Tibial nerve (tissue), 4 donors: ENCODE measurements at regions not wholly inside any gene's neighbourhood (a gene's known extent, or its start where the extent isn't known, plus 50 kb on each side); places are given as distances from the start of the nearest gene placed in this dataset.
"Not testable (repeated sequence)": the region's sequence is repeated elsewhere in the genome, so short reads cannot be mapped to it uniquely, and the experiment has no call there.

Source experiments
- DNase-seq, 2 donors: peaks; one replicate each; pipeline ENCODE4 v3.0.0-alpha.2; 2019; ENCODE audit warnings: low spot score in 2 of 2
- H3K27ac ChIP-seq, 4 donors: fragments of 200-600 bp; sonication (generic) in 3 of 4; one replicate each; pipeline ENCODE4 v1.5.1; 2017 to 2019; ENCODE audit warnings: mild to moderate bottlenecking in 1 of 4
- H3K27me3 ChIP-seq, 2 donors: fragments of 200-600 bp; sonication (generic) in 1 of 2; one replicate each; pipeline versions ENCODE4 v1.5.1 to v1.6.0; 2017 to 2019
- H3K36me3 ChIP-seq, 3 donors: fragments of 200-600 bp; sonication (generic); one replicate each; pipeline ENCODE4 v1.5.1; 2018 to 2019
- H3K4me1 ChIP-seq, 4 donors: fragments of 200-600 bp; sonication (generic) in 3 of 4; one replicate each; pipeline ENCODE4 v1.5.1; 2017 to 2019
- H3K4me3 ChIP-seq, 4 donors: fragments of 200-600 bp; sonication (generic) in 3 of 4; one replicate each; pipeline ENCODE4 v1.5.1; 2017 to 2019; ENCODE audit warnings: mild to moderate bottlenecking in 1 of 4, moderate library complexity in 1 of 4
- H3K9me3 ChIP-seq, 4 donors: fragments of 200-600 bp; sonication (generic) in 3 of 4; one replicate each; pipeline ENCODE4 v1.5.1; 2017 to 2019
- CTCF ChIP-seq, 5 experiments: fragments of 200-600 bp in 3 of 5; fragments of 450-650 bp in 2 of 5; sonication (generic) in 3 of 5; IDR thresholded peaks; one replicate each; pipeline ENCODE4 v1.5.1; 2016 to 2019; ENCODE audit warnings: antibody characterized with exemption in 5 of 5, mild to moderate bottlenecking in 3 of 5, moderate library complexity in 2 of 5
- EP300 ChIP-seq, 2 donors: sonication (generic); formaldehyde crosslinking; IDR thresholded peaks; one replicate each; pipeline ENCODE4 v1.6.1; 2017; ENCODE audit warnings: antibody characterized with exemption in 2 of 2, mild to moderate bottlenecking in 1 of 2
- POLR2A ChIP-seq, 2 donors: fragments of 450-650 bp; IDR thresholded peaks; one replicate each; pipeline ENCODE4 v1.6.1; 2017; ENCODE audit warnings: antibody characterized with exemption in 2 of 2, mild to moderate bottlenecking in 2 of 2, moderate library complexity in 2 of 2
- WGBS, 2 donors: methylation state at CpG; one replicate each; pipeline ENCODE4 v1.1.5; 2018; 5-methylcytosine and 5-hydroxymethylcytosine counted together

- TF ChIP-seq CTCF (IDR thresholded peaks at IDR 0.05), result no peak
- no peak for TF ChIP-seq POLR2A (IDR thresholded peaks at IDR 0.05)
- TF ChIP-seq EP300 (IDR thresholded peaks at IDR 0.05), result no peak
- H3K27me3 ChIP-seq, result no peaks in the 10 kb centered on the region
- WGBS, 2 donors, result 96 to 98% methylated on average over 2 of the region's 2 CpGs
- no peak overlapping the region for H3K4me3 ChIP-seq
- no peak overlapping the region for H3K27ac ChIP-seq
- no peak for DNase-seq
- H3K36me3 ChIP-seq, result no peaks in the 10 kb centered on the region
- no peaks in the 10 kb centered on the region for H3K4me1 ChIP-seq
- peaks cover 0 to 8% (median 1%) of the 10 kb centered on the region in 4 donors for H3K9me3 ChIP-seq
Measured at GRCh38 chr12:89195470-89195869, 156.8 kb downstream of the DUSP6 start.

GRCh38 chr12:89194683-89195082, 157.6 kb downstream of the DUSP6 start:
- no peak for DNase-seq
- no peaks in the 10 kb centered on the region for H3K27me3 ChIP-seq
- H3K9me3 ChIP-seq, result peaks cover 0 to 15% (median 5%) of the 10 kb centered on the region in 4 donors
- WGBS, 2 donors, result 89 to 91% methylated on average over 5 of the region's 5 CpGs
- H3K36me3 ChIP-seq, result no peaks in the 10 kb centered on the region
- TF ChIP-seq POLR2A (IDR thresholded peaks at IDR 0.05) (no peak), EP300 (IDR thresholded peaks at IDR 0.05) (no peak), CTCF (IDR thresholded peaks at IDR 0.05) (no peak)
- H3K27ac ChIP-seq, result no peak overlapping the region
- H3K4me3 ChIP-seq, result no peak overlapping the region
- H3K4me1 ChIP-seq, result no peaks in the 10 kb centered on the region

- no peak overlapping the region for H3K27ac ChIP-seq
- no peak for DNase-seq
- no peaks in the 10 kb centered on the region for H3K4me1 ChIP-seq
- no peaks in the 10 kb centered on the region for H3K36me3 ChIP-seq
- H3K27me3 ChIP-seq, result no peaks in the 10 kb centered on the region
- H3K4me3 ChIP-seq, result no peak overlapping the region
- H3K9me3 ChIP-seq, result peaks cover 0 to 32% (median 14%) of the 10 kb centered on the region in 4 donors
- whole genome bisulfite sequencing, 2 donors, result 89 to 91% methylated on average over 3 of the region's 3 CpGs
- TF ChIP-seq POLR2A (IDR thresholded peaks at IDR 0.05) (no peak), EP300 (IDR thresholded peaks at IDR 0.05) (no peak), CTCF (IDR thresholded peaks at IDR 0.05) (no peak)
Measured at GRCh38 chr12:89192429-89192828, 159.9 kb downstream of the DUSP6 start.

- DNase-seq, H3K27ac ChIP-seq, H3K4me1 ChIP-seq, H3K36me3 ChIP-seq, H3K4me3 ChIP-seq, H3K27me3 ChIP-seq: not testable (repeated sequence)
- peaks cover 0 to 32% (median 14%) of the 10 kb centered on the region in 4 donors for H3K9me3 ChIP-seq
Measured at GRCh38 chr12:89191597-89191996, 160.7 kb downstream of the DUSP6 start.

- no peak overlapping the region for H3K4me3 ChIP-seq
- no peak overlapping the region for H3K27ac ChIP-seq
- no peaks in the 10 kb centered on the region for H3K27me3 ChIP-seq
- H3K9me3 ChIP-seq, result peaks cover 0 to 32% (median 14%) of the 10 kb centered on the region in 4 donors
- no peaks in the 10 kb centered on the region for H3K36me3 ChIP-seq
- TF ChIP-seq CTCF (IDR thresholded peaks at IDR 0.05) (no peak), EP300 (IDR thresholded peaks at IDR 0.05) (no peak), POLR2A (IDR thresholded peaks at IDR 0.05) (no peak)
- 92 to 95% methylated on average over 1 of the region's 1 CpG for WGBS, 2 donors
- no peak for DNase-seq
- no peaks in the 10 kb centered on the region for H3K4me1 ChIP-seq
Measured at GRCh38 chr12:89189448-89189847, 162.9 kb downstream of the DUSP6 start.

GRCh38 chr12:89187507-89187906, 164.8 kb downstream of the DUSP6 start:
- no peak overlapping the region for H3K27ac ChIP-seq
- TF ChIP-seq POLR2A (IDR thresholded peaks at IDR 0.05) (no peak), CTCF (IDR thresholded peaks at IDR 0.05) (no peak), EP300 (IDR thresholded peaks at IDR 0.05) (no peak)
- no peaks in the 10 kb centered on the region for H3K27me3 ChIP-seq
- no peaks in the 10 kb centered on the region for H3K4me1 ChIP-seq
- no peak for DNase-seq
- no peaks in the 10 kb centered on the region for H3K36me3 ChIP-seq
- no peak overlapping the region for H3K4me3 ChIP-seq
- H3K9me3 ChIP-seq, result peaks cover 0 to 32% (median 14%) of the 10 kb centered on the region in 4 donors
